Karpas-422 (cell line): ENCODE measurements at regions not wholly inside any gene's neighbourhood (a gene's known extent, or its start where the extent isn't known, plus 50 kb on each side); places are given as distances from the start of the nearest gene placed in this dataset.

Source experiments
- DNase-seq: peaks from one replicate; pipeline ENCODE4 v3.0.0-alpha.2; 2015
- H2AFZ ChIP-seq: fragments of 200-600 bp; sonication (generic); 2 replicates; pipeline ENCODE4 v1.6.1; 2014; ENCODE audit warnings: antibody characterized with exemption, low read length, mixed read lengths
- H3K27ac ChIP-seq: fragments of 200-600 bp; sonication (generic); 2 replicates; pipeline ENCODE4 v1.5.1; 2014; ENCODE audit warnings: mild to moderate bottlenecking, low read length, moderate library complexity
- H3K27me3 ChIP-seq: fragments of 200-600 bp; sonication (generic); 2 replicates; pipeline ENCODE4 v1.6.1; 2014; ENCODE audit warnings: low read length, mixed read lengths
- H3K36me3 ChIP-seq: fragments of 200-600 bp; sonication (generic); 2 replicates; pipeline ENCODE4 v1.6.1; 2014; ENCODE audit warnings: low read length, mixed read lengths; ENCODE audit not compliant: insufficient read depth
- H3K4me1 ChIP-seq: fragments of 200-600 bp; sonication (generic); 2 replicates; pipeline ENCODE4 v1.6.1; 2014; ENCODE audit warnings: mild to moderate bottlenecking, low read length, mixed read lengths
- H3K4me2 ChIP-seq: fragments of 200-600 bp; sonication (generic); 2 replicates; pipeline ENCODE4 v1.6.1; 2014; ENCODE audit warnings: low read length, low read depth, mild to moderate bottlenecking; ENCODE audit not compliant: poor library complexity, severe bottlenecking
- H3K4me3 ChIP-seq: fragments of 200-600 bp; sonication (generic); 2 replicates; pipeline ENCODE4 v1.5.1; 2014; ENCODE audit warnings: mild to moderate bottlenecking, antibody characterized with exemption, low read length, mixed read lengths
- H3K79me2 ChIP-seq: fragments of 200-600 bp; sonication (generic); 2 replicates; pipeline ENCODE4 v1.6.1; 2014; ENCODE audit warnings: mild to moderate bottlenecking, low read length, mixed read lengths
- H3K9ac ChIP-seq: fragments of 200-600 bp; sonication (generic); 2 replicates; pipeline ENCODE4 v1.6.0; 2014; ENCODE audit warnings: low read length
- H3K9me2 ChIP-seq: fragments of 200-600 bp; sonication (generic), shearing (Covaris generic); replicated peaks from 2 replicates; pipeline ENCODE4 v1.6.0; 2014; ENCODE audit warnings: mild to moderate bottlenecking, low read length, moderate library complexity; ENCODE audit not compliant: insufficient read depth
- H3K9me3 ChIP-seq: fragments of 300-700, 200-600 bp; sonication (generic); 2 replicates; pipeline ENCODE4 v1.6.1; 2014; ENCODE audit warnings: low read length, mixed read lengths
- H4K20me1 ChIP-seq: fragments of 200-600 bp; sonication (generic); 2 replicates; pipeline ENCODE4 v1.6.1; 2014; ENCODE audit warnings: mild to moderate bottlenecking, antibody characterized with exemption, low read length, low read depth; ENCODE audit not compliant: insufficient read depth

GRCh38 chr10:106450966-106451365, 713.5 kb downstream of the SORCS1 start:
- Histone ChIP-seq H4K20me1 (no peaks in the 10 kb centered on the region), H3K27me3 (no peaks in the 10 kb centered on the region)
- no peak for DNase-seq

GRCh38 chr10:106446920-106447319, 717.6 kb downstream of the SORCS1 start:
- Histone ChIP-seq H3K4me1 (no peaks in the 10 kb centered on the region), H2AFZ (no peak overlapping the region), H3K79me2 (no peaks in the 10 kb centered on the region), H4K20me1 (no peaks in the 10 kb centered on the region), H3K27me3 (no peaks in the 10 kb centered on the region), H3K4me2 (no peak overlapping the region), H3K9ac (no peak overlapping the region), H3K4me3 (no peak overlapping the region), H3K9me2 (no peaks in the 10 kb centered on the region), H3K36me3 (no peaks in the 10 kb centered on the region), H3K27ac (no peak overlapping the region), H3K9me3 (peaks cover 21% of the 10 kb centered on the region)
- no peak for DNase-seq

More at GRCh38 chr10:106450966-106451365, 713.5 kb downstream of the SORCS1 start:
- H3K9me3 ChIP-seq: peaks cover 35% of the 10 kb centered on the region
- H3K9me2 ChIP-seq: no peaks in the 10 kb centered on the region
- H2AFZ ChIP-seq: no peak overlapping the region
- no peak overlapping the region for H3K27ac ChIP-seq
- H3K9ac ChIP-seq: no peak overlapping the region
- H3K4me1 ChIP-seq: no peaks in the 10 kb centered on the region
- H3K4me3 ChIP-seq: no peak overlapping the region
- H3K79me2 ChIP-seq: no peaks in the 10 kb centered on the region
- no peaks in the 10 kb centered on the region for H3K36me3 ChIP-seq
- no peak overlapping the region for H3K4me2 ChIP-seq

- no peaks in the 10 kb centered on the region for H3K79me2 ChIP-seq
Measured at GRCh38 chr10:106442223-106442622, 722.3 kb downstream of the SORCS1 start.

GRCh38 chr10:106440767-106441166, 723.7 kb downstream of the SORCS1 start:
- no peaks in the 10 kb centered on the region for H3K9me2 ChIP-seq
- no peak overlapping the region for H3K4me3 ChIP-seq
- H3K27me3 ChIP-seq: no peaks in the 10 kb centered on the region
- no peak overlapping the region for H3K4me2 ChIP-seq
- DNase-seq: no peak
- no peaks in the 10 kb centered on the region for H4K20me1 ChIP-seq
- H2AFZ ChIP-seq: no peak overlapping the region
- H3K4me1 ChIP-seq: no peaks in the 10 kb centered on the region
- peaks cover 18% of the 10 kb centered on the region for H3K9me3 ChIP-seq
- H3K79me2 ChIP-seq: no peaks in the 10 kb centered on the region
- no peak overlapping the region for H3K9ac ChIP-seq
- no peak overlapping the region for H3K27ac ChIP-seq
- no peaks in the 10 kb centered on the region for H3K36me3 ChIP-seq

More at GRCh38 chr10:106442223-106442622, 722.3 kb downstream of the SORCS1 start:
- Histone ChIP-seq H3K27me3 (no peaks in the 10 kb centered on the region), H3K9me2 (no peaks in the 10 kb centered on the region), H3K9me3 (peaks cover 15% of the 10 kb centered on the region), H3K4me2 (no peak overlapping the region), H3K9ac (no peak overlapping the region), H3K27ac (no peak overlapping the region), H4K20me1 (no peaks in the 10 kb centered on the region), H3K4me3 (no peak overlapping the region), H2AFZ (no peak overlapping the region), H3K36me3 (no peaks in the 10 kb centered on the region), H3K4me1 (no peaks in the 10 kb centered on the region)
- DNase-seq: no peak

- Histone ChIP-seq H3K9ac (no peak overlapping the region), H3K79me2 (no peaks in the 10 kb centered on the region), H3K27me3 (no peaks in the 10 kb centered on the region), H3K36me3 (no peaks in the 10 kb centered on the region), H3K4me2 (no peak overlapping the region), H2AFZ (no peak overlapping the region), H3K27ac (no peak overlapping the region), H4K20me1 (no peaks in the 10 kb centered on the region), H3K4me3 (no peak overlapping the region), H3K9me3 (peaks cover 21% of the 10 kb centered on the region), H3K9me2 (no peaks in the 10 kb centered on the region), H3K4me1 (no peaks in the 10 kb centered on the region)
- DNase-seq: no peak
Measured at GRCh38 chr10:106440355-106440754, 724.2 kb downstream of the SORCS1 start.

- peaks cover 31% of the 10 kb centered on the region for H3K9me3 ChIP-seq
- no peaks in the 10 kb centered on the region for H3K36me3 ChIP-seq
- no peaks in the 10 kb centered on the region for H4K20me1 ChIP-seq
- H3K9me2 ChIP-seq: no peaks in the 10 kb centered on the region
- no peak overlapping the region for H2AFZ ChIP-seq
- no peak overlapping the region for H3K4me3 ChIP-seq
- no peak overlapping the region for H3K9ac ChIP-seq
- no peak overlapping the region for H3K4me2 ChIP-seq
- H3K79me2 ChIP-seq: no peaks in the 10 kb centered on the region
- no peaks in the 10 kb centered on the region for H3K27me3 ChIP-seq
- H3K27ac ChIP-seq: no peak overlapping the region
- H3K4me1 ChIP-seq: no peaks in the 10 kb centered on the region
- DNase-seq: no peak
Measured at GRCh38 chr10:106439366-106439765, 725.1 kb downstream of the SORCS1 start.

- no peak for DNase-seq
- Histone ChIP-seq H3K4me3 (no peak overlapping the region), H3K36me3 (no peaks in the 10 kb centered on the region)
Measured at GRCh38 chr10:106438386-106438785, 726.1 kb downstream of the SORCS1 start.

GRCh38 chr10:106436123-106436715, 728.3 kb downstream of the SORCS1 start:
- Histone ChIP-seq H3K4me2 (no peak overlapping the region), H3K9me3 (peaks cover 39% of the 10 kb centered on the region), H3K4me3 (no peak overlapping the region), H3K9ac (no peak overlapping the region), H4K20me1 (no peaks in the 10 kb centered on the region), H3K9me2 (no peaks in the 10 kb centered on the region), H3K4me1 (no peaks in the 10 kb centered on the region), H3K27ac (no peak overlapping the region), H3K36me3 (no peaks in the 10 kb centered on the region), H2AFZ (no peak overlapping the region), H3K27me3 (no peaks in the 10 kb centered on the region), H3K79me2 (no peaks in the 10 kb centered on the region)
- no peak for DNase-seq

More at GRCh38 chr10:106438386-106438785, 726.1 kb downstream of the SORCS1 start:
- Histone ChIP-seq H4K20me1 (no peaks in the 10 kb centered on the region), H3K4me2 (no peak overlapping the region), H3K9me3 (peaks cover 36% of the 10 kb centered on the region), H3K27me3 (no peaks in the 10 kb centered on the region), H3K4me1 (no peaks in the 10 kb centered on the region), H3K9ac (no peak overlapping the region), H3K79me2 (no peaks in the 10 kb centered on the region), H3K27ac (no peak overlapping the region), H2AFZ (no peak overlapping the region), H3K9me2 (no peaks in the 10 kb centered on the region)
